Endothelial cell of umbilical vein (primary cell): ENCODE measurements at regions not wholly inside any gene's neighbourhood (a gene's known extent, or its start where the extent isn't known, plus 50 kb on each side); places are given as distances from the start of the nearest gene placed in this dataset.

Source experiments
- BruUV-seq: library from RNA; stranded (reverse); fragments of 400-500 nt; replicated peaks from 2 replicates; lab custom pipeline; 2021; lab: Mats Ljungman, UMichigan
- CTCF ChIA-PET: fragments of 300-600, 350-600 bp; sonication (Branson Sonifier 250); formaldehyde crosslinking; loops from one replicate; lab custom pipeline; 2021; ENCODE audit warnings: antibody characterized with exemption, inconsistent platforms; lab: Charles Lee
- POLR2A ChIA-PET: fragments of 300-600, 350-600 bp; sonication (Branson Sonifier 250); formaldehyde crosslinking; loops from one replicate; lab custom pipeline; 2021; ENCODE audit warnings: antibody characterized with exemption, inconsistent platforms; lab: Charles Lee
- DNase-seq: peaks from one replicate; pipeline ENCODE4 v3.0.0-alpha.2; 2011; ENCODE audit warnings: low read depth, low spot score
- FAIRE-seq: peaks from 2 replicates; lab custom pipeline; 2011; peaks lifted over from hg19 to GRCh38; lab: Jason Lieb, UNC
- H2AFZ ChIP-seq: 2 replicates; pipeline ENCODE4 v1.6.0; 2012; ENCODE audit warnings: low read depth, low read length, control low read depth, inconsistent platforms
- H3K27ac ChIP-seq: 2 replicates; pipeline ENCODE4 v1.5.1; 2011; ENCODE audit warnings: low read depth, mild to moderate bottlenecking, control low read depth, low read length, moderate library complexity; ENCODE audit not compliant: insufficient read depth
- H3K27me3 ChIP-seq, 2 experiments: 2 replicates each; pipeline versions ENCODE4 v1.6.0 to v1.6.1; 2011; ENCODE audit warnings: low read length in 2 of 2, mixed read lengths in 1 of 2; ENCODE audit not compliant: control insufficient read depth in 2 of 2, insufficient read depth in 2 of 2
- H3K36me3 ChIP-seq, 2 experiments: 2 replicates in 1 of 2; 3 replicates in 1 of 2; pipeline ENCODE4 v1.5.1; 2011; ENCODE audit warnings: low read length in 2 of 2, mild to moderate bottlenecking in 1 of 2, moderate library complexity in 1 of 2; ENCODE audit not compliant: control insufficient read depth in 2 of 2, insufficient read depth in 2 of 2; ENCODE audit errors: extremely low read depth in 1 of 2
- H3K4me1 ChIP-seq: 3 replicates; pipeline ENCODE4 v1.5.1; 2011; ENCODE audit warnings: mild to moderate bottlenecking, low read length; ENCODE audit not compliant: control insufficient read depth, insufficient read depth; ENCODE audit errors: extremely low read depth
- H3K4me2 ChIP-seq: 2 replicates; pipeline ENCODE4 v1.6.1; 2011; ENCODE audit warnings: low read length, control low read depth, mixed read lengths; ENCODE audit not compliant: insufficient read depth
- H3K4me3 ChIP-seq, 3 experiments: fragments of 200-600 bp in 1 of 3; sonication (generic), shearing (Covaris generic) in 1 of 3; replicated peaks in 1 of 3; 2 replicates each; pipeline ENCODE4 v1.5.1; 2011 to 2016; ENCODE audit warnings: control low read depth in 3 of 3, low read length in 3 of 3, mild to moderate bottlenecking in 2 of 3, inconsistent platforms in 1 of 3, low read depth in 1 of 3, moderate library complexity in 1 of 3; ENCODE audit not compliant: insufficient read depth in 1 of 3
- H3K79me2 ChIP-seq: 2 replicates; pipeline ENCODE4 v1.6.0; 2012; ENCODE audit warnings: low read length, inconsistent platforms; ENCODE audit not compliant: control insufficient read depth, insufficient read depth
- H3K9ac ChIP-seq: replicated peaks from 2 replicates; pipeline ENCODE3; 2011; ENCODE audit warnings: low read length, control low read depth; ENCODE audit not compliant: insufficient read depth; ENCODE audit errors: extremely low read depth
- H3K9me1 ChIP-seq: replicated peaks from 3 replicates; pipeline ENCODE4 v1.6.0; 2011; ENCODE audit warnings: mild to moderate bottlenecking, low read length; ENCODE audit not compliant: control insufficient read depth, insufficient read depth; ENCODE audit errors: extremely low read depth
- H3K9me3 ChIP-seq: replicated peaks from 2 replicates; pipeline ENCODE4 v1.5.1; 2012; ENCODE audit warnings: low read length, inconsistent platforms; ENCODE audit not compliant: control insufficient read depth, insufficient read depth
- H4K20me1 ChIP-seq: replicated peaks from 2 replicates; pipeline ENCODE3; 2011; ENCODE audit warnings: mild to moderate bottlenecking, low read length; ENCODE audit not compliant: control insufficient read depth, insufficient read depth; ENCODE audit errors: extremely low read depth
- CTCF ChIP-seq, 2 donors: IDR thresholded peaks; 1 replicate in 1 of 2; 2 replicates in 1 of 2; pipeline ENCODE4 v1.5.1; 2011; ENCODE audit warnings: low read length in 2 of 2, mild to moderate bottlenecking in 2 of 2, moderate library complexity in 2 of 2, control low read depth in 1 of 2, inconsistent platforms in 1 of 2, low read depth in 1 of 2; ENCODE audit not compliant: insufficient read depth in 1 of 2; ENCODE audit errors: extremely low read depth in 1 of 2
- EZH2 ChIP-seq: IDR thresholded peaks from 2 replicates; pipeline ENCODE4 v1.6.1; 2012; ENCODE audit warnings: borderline replicate concordance, low read depth, mild to moderate bottlenecking, moderate library complexity, low read length, inconsistent platforms; ENCODE audit not compliant: severe bottlenecking
- FOS ChIP-seq: IDR thresholded peaks from 2 replicates; pipeline ENCODE4 v1.6.1; 2011; ENCODE audit warnings: mild to moderate bottlenecking, low read length, moderate library complexity, borderline replicate concordance; ENCODE audit not compliant: insufficient read depth
- GATA2 ChIP-seq: IDR thresholded peaks from 2 replicates; pipeline ENCODE4 v1.7.0; 2011; ENCODE audit warnings: low read depth, mild to moderate bottlenecking, moderate library complexity, mixed read lengths, low read length; ENCODE audit not compliant: insufficient read length, insufficient read depth
- JUN ChIP-seq: IDR thresholded peaks from 2 replicates; pipeline ENCODE4 v1.6.1; 2011; ENCODE audit warnings: borderline replicate concordance, low read depth; ENCODE audit not compliant: insufficient read length, insufficient read depth
- MAX ChIP-seq: IDR thresholded peaks from 2 replicates; pipeline ENCODE4 v1.6.1; 2011; ENCODE audit not compliant: insufficient read depth, insufficient read length
- MYC ChIP-seq: IDR thresholded peaks from one replicate; pipeline ENCODE4 v1.6.1; 2011; ENCODE audit warnings: mild to moderate bottlenecking, low read depth, low read length
- POLR2A ChIP-seq: IDR thresholded peaks from 2 replicates; pipeline ENCODE4 v1.6.1; 2012; ENCODE audit warnings: low read depth, mild to moderate bottlenecking, control low read depth, low read length
- POLR2AphosphoS5 ChIP-seq: IDR thresholded peaks from 2 replicates; pipeline ENCODE4 v1.6.1; 2012; ENCODE audit warnings: low read depth, mild to moderate bottlenecking, control low read depth, low read length, moderate library complexity; ENCODE audit not compliant: insufficient read depth
- dilution Hi-C: fragments of 300-500 bp; cut with MboI; formaldehyde crosslinking; loops from one replicate; pipeline ENCODE4 v1.15.0; 2019; ENCODE audit warnings: low sequenced_read_pairs; ENCODE audit not compliant: extremely low pct_ligation_motif_present
- intact Hi-C: fragments of 100-400 bp; cut with micrococcal nuclease; formaldehyde crosslinking; loops from one replicate; pipeline ENCODE4 v1.10.0; 2022

- BruUV-seq: no TSS peak
- Histone ChIP-seq H3K36me3 (no peaks in the 10 kb centered on the region), H2AFZ (no peak overlapping the region), H3K27ac (no peak overlapping the region), H3K4me1 (no peaks in the 10 kb centered on the region), H3K9me3 (peaks cover 1% of the 10 kb centered on the region), H3K9ac (no peak overlapping the region), H3K27me3 (no peaks in the 10 kb centered on the region), H3K4me3 (no peak overlapping the region), H3K9me1 (no peaks in the 10 kb centered on the region), H4K20me1 (no peaks in the 10 kb centered on the region), H3K79me2 (no peaks in the 10 kb centered on the region), H3K4me2 (no peak overlapping the region)
- intact Hi-C loops (no loop called here), dilution Hi-C loops (no loop called here)
- POLR2A ChIA-PET: no interaction called here
- FAIRE-seq (no peak), DNase-seq (no peak)
- no peak for TF ChIP-seq FOS
- no peak for TF ChIP-seq CTCF (IDR thresholded peaks at IDR 0.05; ENCODE audit: extremely low read depth in 1 of 2, insufficient read depth in 1 of 2, low read depth in 1 of 2, low read length in 2 of 2)
- no peak for TF ChIP-seq MAX
- no peak for TF ChIP-seq GATA2
- TF ChIP-seq JUN: no peak
- TF ChIP-seq POLR2AphosphoS5: no peak
- no peak for TF ChIP-seq MYC
- no peak for TF ChIP-seq EZH2
- no peak for TF ChIP-seq POLR2A
- CTCF ChIA-PET: no interaction called here
Observed at GRCh38 chr22:49574205-49574880, 253.3 kb downstream of the BRD1 start.
